Esophagus squamous epithelium (tissue), 4 donors: ENCODE measurements at regions not wholly inside any gene's neighbourhood (a gene's known extent, or its start where the extent isn't known, plus 50 kb on each side); places are given as distances from the start of the nearest gene placed in this dataset.

Experiments used
- CTCF ChIP-seq, 6 experiments: fragments of 450-650 bp in 4 of 6; fragments of 200-600 bp in 2 of 6; sonication (generic) in 2 of 6; IDR thresholded peaks; one replicate each; pipeline ENCODE4 v1.5.1; 2016 to 2019; ENCODE audit warnings: antibody characterized with exemption in 6 of 6, mild to moderate bottlenecking in 4 of 6, moderate library complexity in 4 of 6
- POLR2A ChIP-seq, 4 donors: fragments of 450-650 bp; IDR thresholded peaks; one replicate each; pipeline ENCODE4 v1.6.1; 2017; ENCODE audit warnings: antibody characterized with exemption in 4 of 4, mild to moderate bottlenecking in 4 of 4, moderate library complexity in 3 of 4

DNA sequence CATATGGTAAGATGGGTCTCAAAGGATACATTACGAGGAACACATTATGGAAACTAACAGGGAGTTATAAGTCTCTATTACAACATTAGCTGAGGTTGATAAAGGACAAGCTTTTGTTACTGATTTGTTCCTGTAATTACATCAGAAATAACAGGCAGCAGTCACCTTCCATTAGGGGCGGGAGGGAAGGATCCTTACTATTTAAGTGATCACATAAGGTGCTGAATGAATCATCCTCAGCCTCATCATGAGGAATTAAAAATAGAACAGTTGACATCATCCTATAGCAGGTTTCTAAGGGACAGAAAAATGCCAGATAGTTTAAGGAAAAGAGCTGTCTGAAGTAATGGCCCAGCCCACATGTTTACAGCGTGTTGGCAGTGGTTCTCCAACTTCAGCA, 86.9 kb upstream of the MGAT5 start:
- TF ChIP-seq CTCF (IDR thresholded peaks at IDR 0.05) (no peak), POLR2A (IDR thresholded peaks at IDR 0.05) (no peak)
